NCI-H510A treated with DMSO at 0.1 percent for 48 hours (cell line): ENCODE measurements at regions not wholly inside any gene's neighbourhood (a gene's known extent, or its start where the extent isn't known, plus 50 kb on each side); places are given as distances from the start of the nearest gene placed in this dataset.
A peak's percentile ranks its signal among the peaks of the same experiment; 100 is the strongest.

Experiments used
- DNase-seq: peaks from one replicate; lab custom pipeline; 2025; lab: John Stamatoyannopoulos, UW

DNA sequence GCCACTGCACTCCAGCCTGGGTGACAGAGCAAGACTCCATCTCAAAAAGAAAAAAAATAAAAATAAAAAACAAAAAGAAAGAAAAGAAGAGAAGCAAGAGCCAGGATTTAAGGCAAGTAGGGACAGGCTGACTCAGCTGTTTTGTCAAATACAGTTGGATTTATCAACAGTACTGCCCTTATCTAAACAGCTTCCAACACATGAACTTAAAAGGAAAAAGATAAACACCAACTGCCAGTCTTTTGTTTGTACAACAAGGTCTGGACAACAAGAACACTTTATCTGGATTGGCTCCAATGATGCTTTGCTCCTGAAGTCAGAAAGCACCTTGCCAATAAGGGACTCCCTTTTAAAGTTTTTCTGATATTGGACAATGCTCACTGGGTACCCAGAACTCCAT is 886.0 kb downstream of the ADGRL2 start:
- no peak for DNase-seq

- no peak for DNase-seq
These were observed 846.2 kb downstream of the ADGRL2 start for GRCh38 chr1:82646888-82647287.

DNA sequence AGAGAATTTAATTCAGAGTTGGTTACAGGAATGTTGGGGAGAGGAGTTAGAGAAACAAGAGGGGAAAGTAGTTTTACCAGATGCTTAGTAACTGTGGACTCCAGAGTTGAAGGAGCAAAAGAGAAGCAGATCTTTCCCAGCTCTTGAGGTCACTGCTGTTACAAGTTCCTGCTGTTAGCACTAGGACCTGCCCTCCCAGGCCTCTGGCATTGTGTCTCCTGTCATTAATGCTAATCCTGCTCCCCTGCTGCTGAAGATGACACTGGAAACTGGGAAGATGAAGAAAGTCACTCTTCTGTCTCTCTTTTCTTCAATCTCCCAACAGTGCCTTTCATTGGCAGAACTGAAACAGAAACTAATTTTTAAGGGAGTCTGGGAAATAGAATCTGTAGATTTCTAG is 845.6 kb downstream of the ADGRL2 start:
- DNase-seq: no peak

DNA sequence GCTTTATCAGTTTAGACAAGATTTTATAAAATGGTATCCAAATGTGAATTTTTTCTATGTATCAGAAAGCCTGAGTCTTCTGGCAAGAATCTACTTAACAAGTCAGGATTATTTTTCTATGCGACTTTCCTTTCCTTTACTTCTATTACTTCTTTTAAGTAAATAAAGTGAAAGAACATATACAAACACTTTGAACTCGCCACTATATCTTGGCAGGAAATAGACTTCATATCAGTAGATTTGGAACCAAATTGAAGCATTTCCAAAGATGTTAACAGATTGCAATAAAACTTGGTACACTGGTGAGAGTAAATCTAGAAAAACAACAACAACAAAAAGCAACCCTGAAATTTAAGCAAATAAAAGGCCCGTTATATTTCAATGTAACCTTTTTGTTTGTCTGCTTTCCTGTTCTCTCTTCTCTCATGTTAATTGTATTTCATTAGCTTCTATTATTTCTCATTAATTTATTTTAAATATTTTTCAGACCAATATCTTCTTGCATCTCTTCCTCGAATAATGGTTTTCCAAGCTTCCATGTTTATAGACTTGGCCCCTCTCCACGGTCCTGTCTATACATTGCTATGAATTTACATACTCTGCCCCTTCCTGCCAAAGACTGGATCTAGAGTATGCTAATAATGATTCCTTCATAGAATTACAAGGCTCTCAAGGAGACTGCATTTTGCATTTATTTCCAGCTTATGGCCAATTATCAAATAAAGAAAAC is 843.6 kb downstream of the ADGRL2 start:
- no peak for DNase-seq

DNA sequence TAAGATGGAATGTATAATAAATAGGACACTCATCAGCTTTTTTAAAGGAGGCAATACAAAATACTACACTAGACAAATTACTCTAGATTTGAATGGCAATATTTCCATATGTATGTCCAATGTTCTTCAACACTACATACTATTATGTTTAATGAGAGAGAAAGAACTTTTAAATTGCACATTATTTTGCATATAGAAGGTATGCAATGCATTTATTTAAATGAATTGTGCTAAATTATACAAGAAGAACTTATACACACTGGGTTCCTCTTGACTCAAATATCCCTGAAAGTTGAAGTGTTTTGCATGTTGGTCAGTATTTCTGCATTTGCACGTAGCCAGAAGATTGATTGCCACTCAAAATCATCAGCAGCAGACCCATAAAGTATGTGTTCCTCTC is 839.6 kb downstream of the ADGRL2 start:
- DNase-seq: no peak

DNA sequence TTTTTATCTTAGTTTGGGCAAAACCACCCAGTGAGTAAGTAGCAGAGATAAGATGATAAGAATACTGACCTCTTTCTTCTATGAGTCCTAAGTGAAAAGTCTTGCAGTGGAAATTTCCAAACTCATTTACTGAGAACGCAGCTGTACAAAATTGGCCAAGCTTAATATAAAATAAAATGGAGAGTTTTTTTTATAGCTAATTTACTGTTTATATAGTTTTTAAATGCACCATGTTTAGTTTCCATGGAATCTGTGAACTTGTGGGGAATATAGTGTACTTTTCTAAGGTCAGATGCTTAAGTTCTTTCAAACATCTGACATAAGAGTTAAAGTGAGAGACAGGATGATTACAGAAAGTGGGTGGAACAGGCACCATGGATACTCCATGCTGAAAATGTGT is 833.5 kb downstream of the ADGRL2 start:
- DNase-seq: no peak

GRCh38 chr1:82632155-82632554 is 831.4 kb downstream of the ADGRL2 start:
- DNase-seq: no peak

GRCh38 chr1:82628887-82629286 is 828.2 kb downstream of the ADGRL2 start:
- DNase-seq: no peak

DNA sequence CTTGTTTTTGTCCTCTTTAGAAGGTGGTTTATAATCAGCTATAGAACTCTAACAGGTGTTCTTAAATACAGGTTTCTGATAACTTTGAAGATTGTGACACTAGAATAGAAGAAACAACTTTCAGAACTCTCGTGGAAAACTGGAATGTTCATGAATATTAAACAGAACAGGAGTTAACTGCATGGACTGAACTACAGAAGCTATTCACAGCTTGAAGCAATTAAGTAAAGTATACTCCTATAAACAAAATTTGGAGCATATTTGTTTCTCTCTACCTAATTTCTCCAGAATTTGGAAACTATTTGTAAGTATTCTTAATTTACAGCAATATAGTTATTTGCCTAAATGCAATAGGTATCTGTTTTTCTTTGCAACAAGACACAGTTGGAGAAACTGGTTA is 824.8 kb downstream of the ADGRL2 start:
- DNase-seq: no peak

DNA sequence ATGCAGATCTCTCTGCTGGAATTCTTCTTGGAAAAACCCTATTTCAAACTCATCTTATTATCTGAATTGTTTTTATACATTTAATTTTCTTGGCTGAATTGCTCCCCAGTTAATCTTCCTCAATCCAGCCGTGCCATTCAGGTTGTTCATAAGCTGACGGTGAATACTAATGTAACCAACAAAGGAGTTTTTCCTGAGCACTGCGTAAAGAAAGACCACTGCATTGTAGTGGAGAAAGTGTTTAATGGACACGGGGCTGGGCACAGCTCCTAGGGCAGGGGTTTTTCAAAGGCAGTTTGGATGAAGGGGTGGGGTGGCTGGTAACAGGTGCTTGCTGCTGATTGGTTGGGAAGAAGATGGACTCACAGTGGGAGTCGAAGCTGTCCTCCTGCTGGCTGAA is 820.3 kb downstream of the ADGRL2 start:
- DNase-seq: no peak

- peak; percentile 78 for DNase-seq
These were observed 813.4 kb downstream of the ADGRL2 start for GRCh38 chr1:82614090-82614489.

GRCh38 chr1:82612986-82613385 is 812.3 kb downstream of the ADGRL2 start:
- DNase-seq: no peak

DNA sequence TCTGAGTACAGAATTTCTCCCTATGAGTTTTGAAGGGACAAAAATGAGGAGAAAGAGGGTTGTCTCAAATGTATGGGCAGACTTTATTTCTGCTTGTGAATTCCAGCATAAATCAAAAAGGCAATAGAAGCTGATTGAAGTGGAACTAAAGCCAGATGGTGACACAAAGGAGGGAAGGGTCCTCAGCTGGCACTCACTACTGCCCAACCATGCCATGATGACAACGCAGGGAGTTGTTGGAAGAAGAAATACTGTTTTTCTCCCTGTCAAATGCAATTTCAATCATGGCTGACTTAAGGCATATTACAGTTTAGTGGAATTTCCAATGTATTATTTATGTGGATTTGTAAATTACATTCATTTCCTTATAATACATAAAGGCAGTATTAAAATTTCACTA is 805.8 kb downstream of the ADGRL2 start:
- DNase-seq: no peak

- no peak for DNase-seq
These were observed 803.8 kb downstream of the ADGRL2 start for GRCh38 chr1:82604524-82604923.

GRCh38 chr1:82600314-82600713 is 799.6 kb downstream of the ADGRL2 start:
- DNase-seq: no peak

GRCh38 chr1:82598812-82599211 is 798.1 kb downstream of the ADGRL2 start:
- no peak for DNase-seq

DNA sequence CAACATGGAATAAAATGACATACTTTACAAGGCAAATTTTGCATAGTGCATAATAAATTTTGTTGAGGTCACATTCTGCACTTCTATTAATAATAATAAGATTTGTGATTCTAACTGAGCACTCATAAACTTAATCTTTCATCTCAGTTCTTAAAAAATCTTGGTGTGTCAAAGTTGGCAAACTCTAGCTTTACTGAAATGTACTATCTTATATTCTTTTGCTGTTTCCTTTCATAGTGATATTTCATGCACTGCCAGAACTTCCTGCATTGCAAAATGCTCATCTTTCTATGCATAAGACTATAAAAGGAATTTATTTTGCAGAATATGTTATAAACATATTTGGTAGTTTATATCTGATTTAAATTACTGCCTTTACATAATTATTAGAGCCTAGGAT is 797.6 kb downstream of the ADGRL2 start:
- no peak for DNase-seq

DNA sequence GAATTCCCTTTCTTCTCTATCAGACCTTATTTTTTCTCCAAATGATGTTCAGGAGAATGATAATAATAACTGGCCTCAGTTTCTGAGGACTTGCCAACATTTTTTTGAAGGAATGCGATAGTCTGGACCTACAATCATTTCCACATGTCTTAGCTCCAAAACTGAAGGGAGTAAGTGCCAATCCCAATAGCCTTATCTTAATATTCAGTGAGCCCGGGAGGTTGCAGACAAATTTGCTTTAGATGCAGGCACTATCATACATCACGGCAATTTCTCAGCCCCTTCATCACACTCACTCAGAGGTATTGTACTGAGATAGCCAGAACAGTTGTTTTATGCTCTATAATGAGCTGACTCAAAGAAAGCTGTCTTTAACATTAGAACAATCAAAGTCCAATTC is 796.9 kb downstream of the ADGRL2 start:
- no peak for DNase-seq

DNA sequence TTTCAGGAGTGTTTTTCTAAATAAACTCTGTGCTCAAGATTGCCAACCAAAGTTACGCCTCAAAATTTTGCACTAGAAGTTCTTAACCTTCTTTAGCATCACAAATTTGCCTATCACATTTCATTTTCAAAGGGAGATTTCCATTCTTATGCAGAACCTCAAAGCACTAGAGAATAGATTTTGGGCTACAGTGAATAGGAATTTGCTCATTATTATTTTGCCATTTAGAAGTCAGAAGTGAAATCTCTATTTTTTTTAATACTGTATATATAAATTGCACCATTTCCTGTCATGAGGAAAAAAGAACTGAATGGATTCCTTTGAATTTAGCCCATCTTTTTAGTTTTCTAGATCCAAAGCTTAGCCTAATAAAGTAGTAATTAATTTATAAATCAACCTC is 796.4 kb downstream of the ADGRL2 start:
- DNase-seq: no peak

GRCh38 chr1:82593561-82593960 is 792.8 kb downstream of the ADGRL2 start:
- DNase-seq: no peak

DNA sequence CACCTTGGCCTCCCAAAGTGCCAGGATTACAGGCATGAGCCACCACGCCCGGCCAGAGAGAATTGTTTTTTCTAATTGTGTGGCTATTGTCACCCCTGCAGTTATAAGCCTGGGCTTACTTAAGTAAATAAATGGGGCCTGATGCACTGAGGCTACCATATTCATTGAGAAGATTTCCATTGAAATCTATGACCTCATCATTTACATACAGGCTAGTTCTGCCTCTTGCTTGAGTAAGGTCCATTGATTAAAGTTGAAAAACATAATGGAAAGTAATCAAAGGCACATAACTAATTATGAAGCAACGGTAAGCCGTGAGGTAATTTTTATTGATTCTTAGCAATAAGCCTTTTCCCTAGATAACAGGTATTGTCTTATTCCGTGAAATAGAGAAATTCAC is 788.9 kb downstream of the ADGRL2 start:
- no peak for DNase-seq

GRCh38 chr1:82587371-82587770 is 786.6 kb downstream of the ADGRL2 start:
- no peak for DNase-seq

- no peak for DNase-seq
These were observed 785.7 kb downstream of the ADGRL2 start for GRCh38 chr1:82586473-82586872.

DNA sequence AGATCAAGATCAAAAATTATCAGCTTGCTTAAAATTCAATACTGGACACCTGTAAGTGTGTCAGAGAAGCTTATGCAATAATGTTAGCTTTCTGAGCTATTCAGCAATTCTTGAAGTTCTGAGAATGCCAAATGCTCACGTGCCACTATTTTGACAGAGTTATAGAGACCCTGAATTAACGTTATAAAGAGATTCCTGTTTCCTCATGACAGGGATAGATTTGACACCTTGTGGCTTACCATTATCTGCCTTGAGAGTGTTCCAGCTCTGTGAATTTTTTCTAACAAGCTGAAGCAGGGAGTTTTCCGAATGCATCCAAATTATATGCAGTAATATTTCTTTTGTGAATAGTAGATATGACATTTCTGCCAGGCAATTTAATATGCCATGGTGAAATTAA is 781.6 kb downstream of the ADGRL2 start:
- no peak for DNase-seq
